Trophoblast cell (in vitro differentiated cells and primary cell): ENCODE measurements at regions not wholly inside any gene's neighbourhood (a gene's known extent, or its start where the extent isn't known, plus 50 kb on each side); places are given as distances from the start of the nearest gene placed in this dataset.
"Not testable (repeated sequence)": the region's sequence is repeated elsewhere in the genome, so short reads cannot be mapped to it uniquely, and the experiment has no call there.

Experiments
- DNase-seq, 2 donors: peaks; one replicate each; pipeline ENCODE4 v3.0.0-alpha.2; 2016
- H2AFZ ChIP-seq: 2 replicates; pipeline ENCODE4 v1.6.1; 2013; ENCODE audit warnings: low read length, moderate library complexity, mild to moderate bottlenecking; ENCODE audit not compliant: insufficient read depth, poor library complexity
- H2AK5ac ChIP-seq: 2 replicates; pipeline ENCODE4 v1.6.1; 2013; ENCODE audit warnings: mild to moderate bottlenecking, low read length
- H2BK120ac ChIP-seq: 2 replicates; pipeline ENCODE4 v1.6.1; 2013; ENCODE audit warnings: low read length, mild to moderate bottlenecking, moderate library complexity; ENCODE audit not compliant: insufficient read depth, poor library complexity
- H2BK12ac ChIP-seq: 2 replicates; pipeline ENCODE4 v1.6.1; 2013; ENCODE audit warnings: mild to moderate bottlenecking, low read length, moderate library complexity
- H2BK5ac ChIP-seq: 2 replicates; pipeline ENCODE4 v1.6.1; 2013; ENCODE audit warnings: low read length, low read depth, moderate library complexity, mild to moderate bottlenecking; ENCODE audit not compliant: poor library complexity
- H3K14ac ChIP-seq: 2 replicates; pipeline ENCODE4 v1.6.1; 2013; ENCODE audit warnings: mild to moderate bottlenecking, low read length
- H3K18ac ChIP-seq: 2 replicates; pipeline ENCODE4 v1.6.1; 2013; ENCODE audit warnings: mild to moderate bottlenecking, low read length
- H3K23ac ChIP-seq: 2 replicates; pipeline ENCODE4 v1.6.1; 2013; ENCODE audit warnings: low read length
- H3K27ac ChIP-seq: 2 replicates; pipeline ENCODE4 v1.5.1; 2013; ENCODE audit warnings: low read depth, mild to moderate bottlenecking, inconsistent platforms, low read length, moderate library complexity
- H3K27me3 ChIP-seq: 2 replicates; pipeline ENCODE4 v1.6.1; 2013; ENCODE audit warnings: inconsistent platforms, mild to moderate bottlenecking, low read length, moderate library complexity; ENCODE audit not compliant: insufficient read depth
- H3K36me3 ChIP-seq, 2 experiments: 1 replicate in 1 of 2; 2 replicates in 1 of 2; pipeline ENCODE4 v1.6.1; 2013; ENCODE audit warnings: low read length in 2 of 2, mild to moderate bottlenecking in 2 of 2, moderate library complexity in 1 of 2; ENCODE audit not compliant: insufficient read depth in 2 of 2, control insufficient read depth in 1 of 2
- H3K4ac ChIP-seq: 2 replicates; pipeline ENCODE4 v1.6.1; 2013; ENCODE audit warnings: low read depth, mild to moderate bottlenecking, low read length, moderate library complexity
- H3K4me1 ChIP-seq, 2 experiments: 1 replicate in 1 of 2; 2 replicates in 1 of 2; pipeline ENCODE4 v1.6.1; 2013; ENCODE audit warnings: low read length in 2 of 2, mild to moderate bottlenecking in 2 of 2, moderate library complexity in 1 of 2; ENCODE audit not compliant: insufficient read depth in 2 of 2, control insufficient read depth in 1 of 2
- H3K4me2 ChIP-seq: 2 replicates; pipeline ENCODE4 v1.6.1; 2013; ENCODE audit warnings: inconsistent platforms, mild to moderate bottlenecking, low read length, moderate library complexity
- H3K4me3 ChIP-seq: 2 replicates; pipeline ENCODE4 v1.5.1; 2013; ENCODE audit warnings: mild to moderate bottlenecking, low read depth, low read length, inconsistent platforms
- H3K79me1 ChIP-seq: one replicate; pipeline ENCODE4 v1.6.1; 2013; ENCODE audit warnings: low read length
- H3K79me2 ChIP-seq: 2 replicates; pipeline ENCODE4 v1.6.1; 2013; ENCODE audit warnings: low read length, mild to moderate bottlenecking; ENCODE audit not compliant: control insufficient read depth, insufficient read depth, poor library complexity
- H3K9ac ChIP-seq: 2 replicates; pipeline ENCODE4 v1.6.1; 2013; ENCODE audit warnings: mild to moderate bottlenecking, low read length
- H3K9me3 ChIP-seq: 2 replicates; pipeline ENCODE4 v1.6.1; 2013; ENCODE audit warnings: low read depth, mild to moderate bottlenecking, control low read depth, inconsistent platforms, low read length; ENCODE audit not compliant: insufficient read depth
- H4K12ac ChIP-seq: 2 replicates; pipeline ENCODE4 v1.6.1; 2013; ENCODE audit warnings: low read depth, mild to moderate bottlenecking, low read length, moderate library complexity
- H4K8ac ChIP-seq: 2 replicates; pipeline ENCODE4 v1.6.1; 2013; ENCODE audit warnings: low read depth, mild to moderate bottlenecking, low read length, moderate library complexity
- H4K91ac ChIP-seq: one replicate; pipeline ENCODE4 v1.6.1; 2013; ENCODE audit warnings: low read depth, mild to moderate bottlenecking, low read length, moderate library complexity
- WGBS: extraction: QIAGEN DNeasy Blood & Tissue Kit; methylation state at CpG from one replicate; pipeline ENCODE4 v1.1.7; 2013; ENCODE audit warnings: missing lambda C conversion rate; ENCODE audit not compliant: insufficient read length, insufficient coverage; ENCODE audit errors: extremely low coverage; 5-methylcytosine and 5-hydroxymethylcytosine counted together

DNA sequence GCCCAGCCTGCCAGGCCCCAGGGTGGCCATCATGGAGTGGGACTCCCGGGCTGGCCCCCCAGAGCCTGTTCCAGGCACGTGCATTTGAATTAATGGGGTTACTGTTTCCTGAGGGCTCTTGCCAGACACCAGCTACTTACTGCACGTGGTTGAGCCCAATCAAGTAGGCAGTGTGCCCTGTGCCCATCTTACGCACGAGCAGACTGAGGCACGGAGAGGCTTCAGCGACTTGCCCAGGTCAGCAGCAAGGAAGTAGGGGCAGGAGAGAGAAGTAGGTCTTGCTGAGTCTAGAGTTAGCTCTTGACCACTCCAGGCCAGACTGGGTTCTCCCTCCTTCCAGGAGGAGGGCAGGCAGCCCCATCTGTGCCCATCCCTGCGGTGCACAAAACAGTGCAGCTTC, 67.7 kb downstream of the DIO3 start:
- no peak overlapping the region for H2BK5ac ChIP-seq
- no peak overlapping the region for H4K12ac ChIP-seq
- no peak overlapping the region for H2BK120ac ChIP-seq
- H3K4me3 ChIP-seq, result no peak overlapping the region
- peaks cover 2% of the 10 kb centered on the region for H3K27me3 ChIP-seq
- no peak overlapping the region for H3K14ac ChIP-seq
- H3K27ac ChIP-seq, result no peak overlapping the region
- H2AK5ac ChIP-seq, result no peak overlapping the region
- H3K4me2 ChIP-seq, result no peak overlapping the region
- no peak overlapping the region for H2AFZ ChIP-seq
- H3K79me2 ChIP-seq, result no peaks in the 10 kb centered on the region
- H3K18ac ChIP-seq, result no peak overlapping the region
- H3K9ac ChIP-seq, result no peak overlapping the region
- no peak overlapping the region for H2BK12ac ChIP-seq
- no peak for DNase-seq
- peaks cover 2% of the 10 kb centered on the region for H3K9me3 ChIP-seq
- H3K23ac ChIP-seq, result no peak overlapping the region
- H3K79me1 ChIP-seq, result peaks cover 4% of the 10 kb centered on the region
- no CpG with 5 or more reads among the region's 8 CpGs for WGBS
- H3K36me3 ChIP-seq, result no peaks in the 10 kb centered on the region
- H4K8ac ChIP-seq, result no peak overlapping the region
- no peak overlapping the region for H4K91ac ChIP-seq
- H3K4me1 ChIP-seq, result peaks cover 12% of the 10 kb centered on the region in 2 experiments
- H3K4ac ChIP-seq, result no peak overlapping the region

DNA sequence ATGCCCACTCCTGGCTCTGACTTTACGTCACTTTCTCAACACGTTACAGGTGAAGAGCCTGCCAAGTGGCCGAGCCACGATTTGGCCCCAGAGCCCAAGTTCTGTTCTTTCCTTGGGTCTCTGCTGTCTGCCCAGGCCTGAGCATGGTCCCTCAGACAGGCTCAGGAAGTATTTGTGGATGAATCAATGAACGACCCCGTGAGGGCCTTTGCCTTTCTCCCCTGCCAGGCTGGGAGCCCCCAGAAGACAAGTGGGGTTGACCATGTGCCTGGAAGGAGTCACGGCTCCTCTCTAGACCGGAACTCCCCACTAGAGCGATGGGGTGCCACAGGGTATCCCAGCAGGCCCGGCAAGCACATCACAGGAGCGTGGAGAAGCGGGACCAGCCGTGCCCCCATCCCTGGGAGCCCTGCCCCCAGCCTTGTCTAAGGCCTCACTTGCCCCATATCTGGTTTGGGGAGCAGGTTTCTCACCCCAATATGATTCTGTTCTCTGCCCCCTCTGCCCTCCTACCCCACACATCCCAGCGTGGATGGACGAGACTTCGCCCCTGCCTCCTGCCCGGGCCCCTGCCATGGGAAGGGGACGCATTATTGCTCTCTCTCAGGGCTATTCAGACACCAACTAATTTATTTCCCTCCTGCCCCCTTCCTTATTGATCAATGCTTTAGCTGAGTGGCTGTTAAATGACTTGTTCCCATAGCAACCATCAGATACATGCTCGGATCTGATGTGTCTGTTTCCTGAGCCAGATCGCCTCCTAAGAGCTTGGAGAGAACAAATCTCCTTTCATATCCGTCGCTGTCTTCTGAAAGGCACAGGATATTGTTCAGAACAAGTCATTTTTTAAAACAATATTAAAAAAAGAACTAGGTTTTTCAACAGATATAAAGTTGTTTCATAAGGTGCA, 69.0 kb downstream of the DIO3 start:
- H3K4ac ChIP-seq, result no peak overlapping the region
- no peak overlapping the region for H4K12ac ChIP-seq
- DNase-seq, result no peak
- no peaks in the 10 kb centered on the region for H3K79me1 ChIP-seq
- H3K9me3 ChIP-seq, result peaks cover 2% of the 10 kb centered on the region
- no peaks in the 10 kb centered on the region for H3K36me3 ChIP-seq
- H3K79me2 ChIP-seq, result no peaks in the 10 kb centered on the region
- H3K27ac ChIP-seq, result no peak overlapping the region
- H4K91ac ChIP-seq, result no peak overlapping the region
- peaks cover 2% of the 10 kb centered on the region in 2 experiments for H3K4me1 ChIP-seq
- no peak overlapping the region for H3K23ac ChIP-seq
- no peak overlapping the region for H3K9ac ChIP-seq
- no peak overlapping the region for H2BK5ac ChIP-seq
- no peak overlapping the region for H3K14ac ChIP-seq
- no peak overlapping the region for H2AK5ac ChIP-seq
- peaks cover 2% of the 10 kb centered on the region for H3K27me3 ChIP-seq
- H2BK120ac ChIP-seq, result no peak overlapping the region
- H3K4me2 ChIP-seq, result no peak overlapping the region
- H4K8ac ChIP-seq, result no peak overlapping the region
- no peak overlapping the region for H3K4me3 ChIP-seq
- no peak overlapping the region for H2AFZ ChIP-seq
- WGBS, result no CpG with 5 or more reads among the region's 22 CpGs
- no peak overlapping the region for H3K18ac ChIP-seq
- no peak overlapping the region for H2BK12ac ChIP-seq

DNA sequence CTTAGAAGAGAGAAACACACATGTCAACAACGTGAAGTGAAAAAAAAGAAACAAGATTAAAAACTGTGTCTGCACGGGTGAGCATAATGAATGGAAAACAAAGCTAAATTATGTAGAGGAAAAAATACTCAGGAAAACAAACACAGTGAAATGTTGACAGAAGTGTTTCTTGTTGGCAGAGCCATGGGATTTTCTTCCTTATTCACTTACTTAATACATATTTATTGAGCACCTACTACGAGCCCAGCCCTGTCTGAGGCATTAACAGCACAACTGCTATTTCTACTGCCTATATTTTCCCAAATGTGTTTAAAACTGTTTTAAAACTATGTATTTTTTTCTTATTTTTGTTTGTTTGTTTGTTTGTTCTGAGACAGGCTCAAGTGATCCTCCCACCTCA, 69.9 kb downstream of the DIO3 start:
- no peaks in the 10 kb centered on the region for H3K79me1 ChIP-seq

GRCh38 chr14:101631970-101632369, 70.7 kb downstream of the DIO3 start:
- not testable (repeated sequence) for H3K4ac ChIP-seq, H3K27ac ChIP-seq, H3K27me3 ChIP-seq, H4K12ac ChIP-seq, H2BK12ac ChIP-seq, H3K4me2 ChIP-seq, H2BK5ac ChIP-seq, H3K4me1 ChIP-seq, H3K9me3 ChIP-seq, H4K8ac ChIP-seq, H3K79me2 ChIP-seq, H4K91ac ChIP-seq, H3K9ac ChIP-seq, H2BK120ac ChIP-seq, H2AFZ ChIP-seq, H3K36me3 ChIP-seq, DNase-seq, H3K14ac ChIP-seq, H2AK5ac ChIP-seq, H3K23ac ChIP-seq, H3K4me3 ChIP-seq, H3K79me1 ChIP-seq, H3K18ac ChIP-seq
- WGBS, result no CpG with 5 or more reads among the region's 13 CpGs

More for the DNA sequence above, 69.9 kb downstream of the DIO3 start:
- peaks cover 2% of the 10 kb centered on the region for H3K27me3 ChIP-seq
- WGBS, result no CpG with 5 or more reads among the region's 3 CpGs
- no peak overlapping the region for H4K8ac ChIP-seq
- H2BK120ac ChIP-seq, result no peak overlapping the region
- H3K23ac ChIP-seq, result no peak overlapping the region
- no peak overlapping the region for H3K4me3 ChIP-seq
- H3K4me1 ChIP-seq, result peaks cover 0 to 2% of the 10 kb centered on the region in 2 experiments
- no peak overlapping the region for H3K18ac ChIP-seq
- no peak overlapping the region for H3K14ac ChIP-seq
- H4K91ac ChIP-seq, result no peak overlapping the region
- H3K4ac ChIP-seq, result no peak overlapping the region
- no peak overlapping the region for H2BK12ac ChIP-seq
- no peak overlapping the region for H4K12ac ChIP-seq
- H2BK5ac ChIP-seq, result no peak overlapping the region
- H3K27ac ChIP-seq, result no peak overlapping the region
- H2AK5ac ChIP-seq, result no peak overlapping the region
- no peaks in the 10 kb centered on the region for H3K36me3 ChIP-seq
- H3K9me3 ChIP-seq, result peaks cover 2% of the 10 kb centered on the region
- H2AFZ ChIP-seq, result no peak overlapping the region
- no peak overlapping the region for H3K9ac ChIP-seq
- no peaks in the 10 kb centered on the region for H3K79me2 ChIP-seq
- H3K4me2 ChIP-seq, result no peak overlapping the region
- no peak for DNase-seq
